ENCODE measurements at regions not wholly inside any gene's neighbourhood (a gene's known extent, or its start where the extent isn't known, plus 50 kb on each side); places are given as distances from the start of the nearest gene placed in this dataset.

DNA sequence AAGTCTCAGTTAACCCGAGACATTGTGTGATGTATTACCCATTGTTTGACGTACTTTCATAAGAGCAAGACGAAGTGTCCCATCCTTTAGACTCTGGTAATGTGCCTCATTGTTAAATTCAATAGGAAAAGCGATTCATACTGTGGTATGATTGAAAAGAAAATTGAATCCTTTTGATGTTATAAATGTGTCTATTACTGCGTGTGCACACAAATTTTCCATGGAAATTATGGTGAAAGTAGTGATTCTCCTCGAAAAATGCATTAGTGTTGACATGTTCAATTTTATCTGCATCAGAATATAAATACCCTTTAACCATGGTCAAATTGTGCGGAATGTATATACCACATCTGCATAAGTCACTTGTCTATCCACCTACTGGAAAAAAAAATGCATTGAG, 386.8 kb downstream of the INSC start:
- Histone ChIP-seq H3K27ac (ENCODE audit: low read depth, low read length) (no peak overlapping the region), H3K27me3 (ENCODE audit: control insufficient read depth, insufficient read depth, low read length) (no peaks in the 10 kb centered on the region), H3K36me3 (ENCODE audit: control insufficient read depth, insufficient read depth, low read length) (no peaks in the 10 kb centered on the region), H3K4me1 (ENCODE audit: control insufficient read depth, insufficient read depth, low read length) (peaks cover 4% of the 10 kb centered on the region), H3K9ac (ENCODE audit: low read length) (no peak overlapping the region), H3K4me3 (ENCODE audit: low read depth, low read length) (no peak overlapping the region), H3K9me3 (ENCODE audit: control insufficient read depth, insufficient read depth, low read depth, low read length) (no peaks in the 10 kb centered on the region)

DNA sequence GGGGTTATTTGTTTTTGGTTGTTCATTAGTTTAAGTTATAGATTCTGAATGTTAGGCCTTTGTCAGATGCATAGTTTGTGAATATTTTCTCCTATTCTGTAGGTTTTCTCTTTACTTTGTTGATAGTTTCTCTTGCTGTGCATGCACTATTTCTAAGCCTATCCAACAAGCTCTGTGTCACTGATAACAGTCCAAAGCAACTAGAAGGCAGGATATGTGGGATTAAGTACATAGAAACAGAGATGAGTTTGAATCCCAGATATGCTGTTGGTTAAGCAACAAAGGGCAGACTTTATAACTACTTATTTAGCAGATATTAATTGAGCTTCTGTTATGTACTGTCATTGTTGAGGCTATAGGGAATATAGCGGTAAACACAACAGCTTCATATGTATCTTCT, 390.4 kb downstream of the INSC start:
- Histone ChIP-seq H3K27me3 (ENCODE audit: control insufficient read depth, insufficient read depth, low read length) (no peaks in the 10 kb centered on the region), H3K27ac (ENCODE audit: low read depth, low read length) (no peak overlapping the region), H3K9me3 (ENCODE audit: control insufficient read depth, insufficient read depth, low read depth, low read length) (no peaks in the 10 kb centered on the region)

DNA sequence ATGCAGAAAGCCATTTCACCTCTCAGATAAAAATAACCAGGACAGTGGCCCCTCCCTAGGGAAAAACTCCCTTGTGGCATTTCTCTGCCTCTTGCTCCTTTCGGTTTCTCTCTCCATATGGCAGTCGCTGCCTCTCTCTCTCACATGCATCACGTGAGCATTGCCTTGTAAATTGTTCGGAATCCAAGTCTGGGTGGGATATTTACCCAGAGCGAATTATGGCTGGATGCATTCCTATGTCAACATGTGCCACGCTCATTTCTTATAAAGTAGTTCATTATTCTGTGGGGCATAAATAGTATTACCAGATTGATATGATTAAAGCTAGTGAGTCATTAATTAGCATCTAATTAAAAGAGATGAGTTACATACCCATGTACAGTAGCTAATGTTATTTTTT, 392.9 kb downstream of the INSC start:
- no peaks in the 10 kb centered on the region for H3K36me3 ChIP-seq (ENCODE audit: control insufficient read depth, insufficient read depth, low read length)
- no peaks in the 10 kb centered on the region for H3K9me3 ChIP-seq (ENCODE audit: control insufficient read depth, insufficient read depth, low read depth, low read length)
- no peak overlapping the region for H3K27ac ChIP-seq (ENCODE audit: low read depth, low read length)
- no peaks in the 10 kb centered on the region for H3K4me1 ChIP-seq (ENCODE audit: control insufficient read depth, insufficient read depth, low read length)
- H3K27me3 ChIP-seq (ENCODE audit: control insufficient read depth, insufficient read depth, low read length), result no peaks in the 10 kb centered on the region
- H3K4me3 ChIP-seq (ENCODE audit: low read depth, low read length), result no peak overlapping the region
- no peak overlapping the region for H3K9ac ChIP-seq (ENCODE audit: low read length)

More for the DNA sequence above, 390.4 kb downstream of the INSC start:
- no peaks in the 10 kb centered on the region for H3K36me3 ChIP-seq (ENCODE audit: control insufficient read depth, insufficient read depth, low read length)
- H3K4me1 ChIP-seq (ENCODE audit: control insufficient read depth, insufficient read depth, low read length), result peaks cover 4% of the 10 kb centered on the region; the same call in 1 of the 2 replicates
- H3K4me3 ChIP-seq (ENCODE audit: low read depth, low read length), result no peak overlapping the region
- no peak overlapping the region for H3K9ac ChIP-seq (ENCODE audit: low read length)

DNA sequence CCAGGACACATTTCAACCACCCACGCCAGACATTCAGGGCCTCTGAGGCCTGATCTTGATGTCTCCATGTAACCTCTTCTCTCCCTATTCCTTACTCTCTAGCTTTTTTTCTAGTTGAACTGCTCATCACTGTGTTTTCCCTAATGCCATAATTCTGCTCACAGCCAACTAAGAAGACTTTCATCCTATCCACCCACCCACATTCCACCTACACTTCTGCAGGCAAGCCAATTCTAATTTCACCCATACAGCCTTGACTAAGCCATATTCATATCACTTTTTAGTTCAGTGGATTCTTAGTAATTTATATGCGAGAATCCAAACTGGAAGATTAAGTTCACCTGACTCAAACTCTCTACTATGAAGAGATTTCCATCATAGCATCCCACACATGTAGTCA, 394.4 kb downstream of the INSC start:
- no peaks in the 10 kb centered on the region for H3K27me3 ChIP-seq (ENCODE audit: control insufficient read depth, insufficient read depth, low read length)
- H3K9ac ChIP-seq (ENCODE audit: low read length), result no peak overlapping the region
- H3K27ac ChIP-seq (ENCODE audit: low read depth, low read length), result no peak overlapping the region
- H3K4me3 ChIP-seq (ENCODE audit: low read depth, low read length), result no peak overlapping the region
- no peaks in the 10 kb centered on the region for H3K36me3 ChIP-seq (ENCODE audit: control insufficient read depth, insufficient read depth, low read length)
- H3K9me3 ChIP-seq (ENCODE audit: control insufficient read depth, insufficient read depth, low read depth, low read length), result no peaks in the 10 kb centered on the region
- H3K4me1 ChIP-seq (ENCODE audit: control insufficient read depth, insufficient read depth, low read length), result no peaks in the 10 kb centered on the region

DNA sequence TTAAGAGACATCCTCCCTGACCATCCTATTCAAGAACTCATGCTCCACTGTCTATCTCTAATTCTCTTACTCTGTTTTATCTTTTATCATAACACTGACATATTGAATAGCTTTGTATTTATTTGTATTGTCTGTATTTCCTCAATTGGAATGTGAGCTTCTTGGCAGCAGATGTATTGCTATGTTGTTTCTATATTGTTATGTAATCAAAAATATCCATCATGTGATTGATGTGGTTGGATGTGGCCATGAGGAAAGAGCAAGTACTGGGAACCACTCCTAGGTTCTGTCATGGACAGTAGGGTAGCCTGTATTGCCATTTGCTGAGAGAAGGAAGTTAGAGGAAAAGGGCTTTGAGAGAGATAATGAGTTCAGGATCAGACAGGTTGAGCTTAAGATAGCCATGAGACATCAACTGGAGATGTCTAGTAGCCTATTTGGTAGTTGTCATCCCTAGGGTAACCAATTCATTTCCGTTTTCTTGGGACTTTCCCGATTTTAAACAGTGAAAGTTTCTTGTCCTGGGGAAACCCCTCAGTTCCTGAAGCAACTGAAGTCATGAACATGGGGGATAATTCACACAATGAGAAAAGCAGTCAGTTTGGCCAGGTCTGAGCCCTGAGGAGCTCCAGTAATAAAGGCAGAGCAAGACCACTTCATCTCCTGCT, 404.5 kb downstream of the INSC start:
- H3K36me3 ChIP-seq (ENCODE audit: control insufficient read depth, insufficient read depth, low read length), result no peaks in the 10 kb centered on the region

DNA sequence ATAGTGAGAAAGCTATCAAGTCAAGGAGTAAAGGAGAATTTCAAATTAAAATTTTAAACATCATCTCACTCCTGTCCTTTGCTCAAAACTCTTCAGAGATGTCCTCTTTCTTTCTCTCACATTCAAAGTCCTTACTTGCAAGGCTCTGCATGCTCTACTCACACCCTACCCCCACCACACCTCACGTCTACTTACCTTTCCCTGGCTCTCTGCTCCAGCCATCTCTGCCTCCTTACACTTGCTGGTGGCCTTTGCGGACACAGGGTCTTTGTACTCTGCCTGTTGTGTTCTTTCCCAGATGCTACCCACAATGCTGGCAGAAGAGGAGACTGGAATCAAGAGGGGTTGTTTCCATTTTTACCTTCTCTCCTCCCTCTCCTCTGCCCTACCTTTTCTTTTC, 405.2 kb downstream of the INSC start:
- H3K4me1 ChIP-seq (ENCODE audit: control insufficient read depth, insufficient read depth, low read length), result peaks cover 4% of the 10 kb centered on the region
- H3K27ac ChIP-seq (ENCODE audit: low read depth, low read length), result no peak overlapping the region

More for the DNA sequence above, 404.5 kb downstream of the INSC start:
- Histone ChIP-seq H3K9me3 (ENCODE audit: control insufficient read depth, insufficient read depth, low read depth, low read length) (peaks cover 5% of the 10 kb centered on the region; the same call in 1 of the 2 replicates), H3K9ac (ENCODE audit: low read length) (no peak overlapping the region), H3K27me3 (ENCODE audit: control insufficient read depth, insufficient read depth, low read length) (no peaks in the 10 kb centered on the region), H3K4me3 (ENCODE audit: low read depth, low read length) (no peak overlapping the region), H3K27ac (ENCODE audit: low read depth, low read length) (no peak overlapping the region), H3K4me1 (ENCODE audit: control insufficient read depth, insufficient read depth, low read length) (peaks cover 4% of the 10 kb centered on the region)

DNA sequence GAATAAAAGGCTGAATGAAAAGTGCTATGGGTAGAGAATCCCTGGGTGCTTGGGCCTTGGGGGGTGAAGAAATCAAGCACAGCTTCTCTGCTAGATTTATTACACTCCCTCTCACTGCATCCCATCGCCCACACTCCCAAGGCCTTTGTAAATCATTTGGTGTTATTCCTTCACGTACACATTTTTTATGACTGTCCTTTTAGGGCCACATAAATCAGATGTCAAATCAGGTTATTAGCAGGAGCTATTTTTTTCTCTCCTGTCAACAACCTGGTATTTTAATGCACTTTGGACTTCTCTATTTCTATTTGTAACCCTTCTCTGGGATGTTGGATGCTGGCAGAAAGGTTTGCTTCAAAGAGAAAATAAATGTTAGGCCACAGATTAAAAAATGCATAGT, 408.8 kb downstream of the INSC start:
- Histone ChIP-seq H3K9me3 (ENCODE audit: control insufficient read depth, insufficient read depth, low read depth, low read length) (peaks cover 24% of the 10 kb centered on the region), H3K4me1 (ENCODE audit: control insufficient read depth, insufficient read depth, low read length) (peaks cover 4% of the 10 kb centered on the region), H3K27ac (ENCODE audit: low read depth, low read length) (no peak overlapping the region), H3K4me3 (ENCODE audit: low read depth, low read length) (no peak overlapping the region), H3K27me3 (ENCODE audit: control insufficient read depth, insufficient read depth, low read length) (no peaks in the 10 kb centered on the region), H3K9ac (ENCODE audit: low read length) (no peak overlapping the region), H3K36me3 (ENCODE audit: control insufficient read depth, insufficient read depth, low read length) (no peaks in the 10 kb centered on the region)

More for the DNA sequence above, 405.2 kb downstream of the INSC start:
- no peak overlapping the region for H3K9ac ChIP-seq (ENCODE audit: low read length)
- no peaks in the 10 kb centered on the region for H3K36me3 ChIP-seq (ENCODE audit: control insufficient read depth, insufficient read depth, low read length)
- no peaks in the 10 kb centered on the region for H3K27me3 ChIP-seq (ENCODE audit: control insufficient read depth, insufficient read depth, low read length)
- H3K4me3 ChIP-seq (ENCODE audit: low read depth, low read length), result no peak overlapping the region
- peaks cover 4% of the 10 kb centered on the region; the same call in 1 of the 2 replicates for H3K9me3 ChIP-seq (ENCODE audit: control insufficient read depth, insufficient read depth, low read depth, low read length)

DNA sequence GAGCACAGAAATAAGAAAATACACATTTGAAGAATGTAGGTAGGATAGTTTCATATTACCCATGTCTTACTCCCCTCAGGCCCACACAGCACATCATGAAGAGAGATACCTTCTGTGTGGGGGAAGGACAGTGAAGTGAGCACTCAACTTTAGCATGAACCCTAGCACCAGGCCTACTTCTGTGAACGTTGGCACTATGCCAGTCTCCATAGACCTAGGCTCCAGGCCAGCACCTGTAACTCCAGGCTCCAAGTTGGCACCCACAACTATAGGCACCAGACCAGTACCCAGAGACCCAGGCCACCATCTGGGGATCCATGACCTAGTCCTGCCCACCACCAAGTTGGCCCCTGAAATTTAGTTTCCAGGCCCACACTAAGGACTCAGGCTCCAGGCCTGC, 410.9 kb downstream of the INSC start:
- no peaks in the 10 kb centered on the region for H3K27me3 ChIP-seq (ENCODE audit: control insufficient read depth, insufficient read depth, low read length)
- H3K4me1 ChIP-seq (ENCODE audit: control insufficient read depth, insufficient read depth, low read length), result no peaks in the 10 kb centered on the region
- no peak overlapping the region for H3K4me3 ChIP-seq (ENCODE audit: low read depth, low read length)
- H3K27ac ChIP-seq (ENCODE audit: low read depth, low read length), result no peak overlapping the region
- no peaks in the 10 kb centered on the region for H3K36me3 ChIP-seq (ENCODE audit: control insufficient read depth, insufficient read depth, low read length)
- peaks cover 24% of the 10 kb centered on the region for H3K9me3 ChIP-seq (ENCODE audit: control insufficient read depth, insufficient read depth, low read depth, low read length)
- no peak overlapping the region for H3K9ac ChIP-seq (ENCODE audit: low read length)

DNA sequence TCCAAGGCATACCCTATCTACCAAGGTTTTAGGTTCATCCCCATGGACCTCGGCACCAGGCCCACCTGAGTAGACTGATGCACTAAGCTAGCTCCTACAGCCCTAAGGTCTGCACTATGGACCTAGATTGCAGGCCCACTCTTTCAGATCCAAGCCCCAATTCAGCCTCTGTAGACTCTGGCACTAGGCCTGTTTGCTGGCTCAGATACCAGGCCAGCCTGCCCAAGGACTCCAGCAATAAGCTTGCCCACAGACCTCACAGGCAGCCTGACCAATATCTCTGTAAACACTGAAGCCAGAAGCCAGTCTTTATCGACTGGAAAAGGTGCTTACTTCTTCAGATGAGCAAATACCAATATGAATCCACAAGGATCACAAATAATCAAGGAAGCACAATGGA, 411.3 kb downstream of the INSC start:
- H3K9me3 ChIP-seq (ENCODE audit: control insufficient read depth, insufficient read depth, low read depth, low read length), result peaks cover 24% of the 10 kb centered on the region
- no peaks in the 10 kb centered on the region for H3K4me1 ChIP-seq (ENCODE audit: control insufficient read depth, insufficient read depth, low read length)
- H3K27me3 ChIP-seq (ENCODE audit: control insufficient read depth, insufficient read depth, low read length), result no peaks in the 10 kb centered on the region
- H3K9ac ChIP-seq (ENCODE audit: low read length), result no peak overlapping the region
- H3K36me3 ChIP-seq (ENCODE audit: control insufficient read depth, insufficient read depth, low read length), result no peaks in the 10 kb centered on the region
- H3K4me3 ChIP-seq (ENCODE audit: low read depth, low read length), result no peak overlapping the region
- no peak overlapping the region for H3K27ac ChIP-seq (ENCODE audit: low read depth, low read length)

DNA sequence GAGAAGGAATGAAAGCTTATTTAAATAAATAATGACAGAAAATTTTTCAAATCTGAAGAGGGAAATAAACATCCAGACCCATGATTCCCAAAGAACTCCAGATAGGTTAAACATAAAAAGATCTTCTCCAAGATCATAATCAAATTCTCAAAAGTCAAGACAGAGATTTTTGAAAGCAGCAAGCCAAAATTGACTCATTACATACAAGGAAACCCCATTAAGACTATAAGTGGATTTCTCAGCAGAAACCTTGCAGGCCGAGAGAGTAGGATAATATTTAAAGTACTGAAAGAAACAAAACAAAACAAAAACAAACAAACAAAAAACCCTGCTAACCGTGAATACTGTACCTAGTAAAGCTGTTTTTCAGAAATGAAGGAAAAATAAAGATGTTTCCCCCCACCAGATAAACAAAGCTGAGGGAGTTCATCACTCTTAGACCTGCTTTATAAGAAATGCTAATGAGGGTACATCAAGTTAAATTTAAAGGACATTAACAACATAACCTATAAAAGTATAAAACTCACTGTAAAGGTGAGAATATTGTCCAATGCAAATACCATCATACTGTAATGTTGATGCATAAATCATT, 412.2 kb downstream of the INSC start:
- Histone ChIP-seq H3K4me1 (ENCODE audit: control insufficient read depth, insufficient read depth, low read length) (no peaks in the 10 kb centered on the region), H3K9ac (ENCODE audit: low read length) (no peak overlapping the region), H3K4me3 (ENCODE audit: low read depth, low read length) (no peak overlapping the region), H3K27me3 (ENCODE audit: control insufficient read depth, insufficient read depth, low read length) (no peaks in the 10 kb centered on the region), H3K27ac (ENCODE audit: low read depth, low read length) (no peak overlapping the region), H3K9me3 (ENCODE audit: control insufficient read depth, insufficient read depth, low read depth, low read length) (peaks cover 24% of the 10 kb centered on the region), H3K36me3 (ENCODE audit: control insufficient read depth, insufficient read depth, low read length) (no peaks in the 10 kb centered on the region)

DNA sequence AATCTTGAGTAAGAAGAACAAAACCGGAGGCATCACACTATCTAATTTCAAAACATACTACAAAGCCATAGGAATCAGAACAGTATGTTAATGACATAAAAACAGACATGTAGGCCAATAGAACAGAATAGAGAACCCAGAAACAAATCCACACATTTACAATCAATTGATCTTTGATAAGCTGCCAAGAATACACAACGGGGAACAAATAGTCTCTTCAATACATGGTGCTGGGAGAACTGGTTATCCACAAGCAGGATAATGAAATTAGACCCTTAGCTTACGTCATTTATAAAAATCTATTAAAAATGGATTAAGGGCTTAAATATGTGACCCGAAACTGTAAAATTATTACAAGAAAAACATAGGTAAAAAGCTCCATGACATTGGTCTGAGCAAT, 417.7 kb downstream of the INSC start:
- Histone ChIP-seq H3K4me1 (ENCODE audit: control insufficient read depth, insufficient read depth, low read length) (no peaks in the 10 kb centered on the region), H3K9ac (ENCODE audit: low read length) (no peak overlapping the region), H3K9me3 (ENCODE audit: control insufficient read depth, insufficient read depth, low read depth, low read length) (peaks cover 3% of the 10 kb centered on the region; the same call in 1 of the 2 replicates), H3K27ac (ENCODE audit: low read depth, low read length) (no peak overlapping the region), H3K36me3 (ENCODE audit: control insufficient read depth, insufficient read depth, low read length) (no peaks in the 10 kb centered on the region), H3K4me3 (ENCODE audit: low read depth, low read length) (no peak overlapping the region), H3K27me3 (ENCODE audit: control insufficient read depth, insufficient read depth, low read length) (no peaks in the 10 kb centered on the region)

All from HUES6 (cell line).